HG03439 (cell line): ENCODE measurements at regions not wholly inside any gene's neighbourhood (a gene's known extent, or its start where the extent isn't known, plus 50 kb on each side); places are given as distances from the start of the nearest gene placed in this dataset.
"Not testable (repeated sequence)": the region's sequence is repeated elsewhere in the genome, so short reads cannot be mapped to it uniquely, and the experiment has no call there.

ENCODE experiments used
- ATAC-seq: cut with Tn5 transposase; IDR thresholded peaks from one replicate; pipeline ENCODE4 v1.9.1; 2021; ENCODE audit warnings: mild to moderate bottlenecking, moderate library complexity; ENCODE audit not compliant: unreplicated experiment

DNA sequence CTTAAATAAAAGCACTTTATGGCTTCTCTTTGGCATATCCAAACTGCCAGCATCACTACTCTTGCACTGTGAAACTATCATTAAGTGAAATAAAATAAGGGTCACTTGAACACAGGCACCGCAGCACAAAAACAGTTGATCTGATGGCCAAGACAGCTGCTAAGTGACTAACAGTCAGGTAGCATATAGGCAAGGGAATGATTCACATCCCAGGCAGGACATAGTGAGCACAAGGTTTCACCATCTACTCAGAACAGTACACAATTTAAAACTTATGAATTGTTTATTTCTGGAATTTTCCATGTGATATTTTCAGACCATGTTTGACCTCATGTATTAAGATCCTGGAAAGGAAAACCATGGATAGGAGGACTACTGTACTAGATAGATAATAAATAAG lies 214.2 kb downstream of the MREG start:
- ATAC-seq = no peak

DNA sequence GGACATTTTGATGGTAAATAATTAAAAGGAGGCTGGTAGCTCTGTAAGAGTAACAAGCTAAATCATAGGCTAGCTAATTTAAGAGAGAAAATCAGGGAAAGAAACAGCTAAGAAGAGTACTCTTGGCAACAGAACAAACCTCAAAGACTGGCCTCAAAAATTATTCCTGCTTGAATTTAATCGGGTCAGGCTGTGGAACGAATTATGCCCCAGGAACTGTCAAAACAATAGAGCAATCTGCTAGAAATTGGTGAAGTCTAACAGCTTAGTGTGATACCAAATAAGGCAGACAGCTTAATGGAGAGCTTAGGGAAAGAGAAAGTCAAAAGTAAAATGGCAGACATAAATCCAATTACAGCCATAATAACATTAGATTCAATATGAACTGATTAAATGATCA lies 215.7 kb downstream of the MREG start:
- no peak for ATAC-seq

DNA sequence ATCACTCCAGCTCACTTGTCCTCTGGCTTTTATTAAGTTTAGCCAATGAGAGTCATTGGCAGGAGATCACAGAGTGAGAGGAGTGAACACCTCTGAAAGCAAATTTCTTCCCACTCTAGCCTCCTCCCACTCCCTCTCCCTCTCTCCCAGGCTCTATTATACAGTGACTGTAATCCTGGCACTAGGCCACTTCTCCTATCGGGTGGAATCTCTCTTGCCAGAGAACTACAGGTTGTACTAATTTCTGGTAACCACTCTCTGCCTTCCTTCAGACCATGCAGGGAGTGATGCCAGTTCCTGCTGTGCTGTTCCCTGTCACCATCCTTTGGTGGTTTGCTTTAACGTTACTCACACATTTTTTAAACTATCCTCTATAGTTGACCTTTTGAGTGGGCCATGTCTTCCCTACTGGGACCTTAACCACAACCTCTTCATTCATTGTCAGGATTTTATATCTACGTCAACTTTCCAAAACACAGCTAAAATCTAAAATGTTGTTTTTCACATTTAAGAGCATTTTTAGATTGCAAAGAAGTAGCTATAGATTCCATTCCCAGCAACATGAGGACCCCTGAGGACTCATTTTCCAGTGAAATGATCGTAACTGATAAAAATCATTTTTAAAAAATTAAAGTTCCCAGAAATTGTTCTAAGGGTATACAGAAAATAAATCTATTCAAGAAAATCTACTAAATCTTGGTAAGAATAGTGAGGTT lies 217.1 kb downstream of the MREG start:
- no peak for ATAC-seq

DNA sequence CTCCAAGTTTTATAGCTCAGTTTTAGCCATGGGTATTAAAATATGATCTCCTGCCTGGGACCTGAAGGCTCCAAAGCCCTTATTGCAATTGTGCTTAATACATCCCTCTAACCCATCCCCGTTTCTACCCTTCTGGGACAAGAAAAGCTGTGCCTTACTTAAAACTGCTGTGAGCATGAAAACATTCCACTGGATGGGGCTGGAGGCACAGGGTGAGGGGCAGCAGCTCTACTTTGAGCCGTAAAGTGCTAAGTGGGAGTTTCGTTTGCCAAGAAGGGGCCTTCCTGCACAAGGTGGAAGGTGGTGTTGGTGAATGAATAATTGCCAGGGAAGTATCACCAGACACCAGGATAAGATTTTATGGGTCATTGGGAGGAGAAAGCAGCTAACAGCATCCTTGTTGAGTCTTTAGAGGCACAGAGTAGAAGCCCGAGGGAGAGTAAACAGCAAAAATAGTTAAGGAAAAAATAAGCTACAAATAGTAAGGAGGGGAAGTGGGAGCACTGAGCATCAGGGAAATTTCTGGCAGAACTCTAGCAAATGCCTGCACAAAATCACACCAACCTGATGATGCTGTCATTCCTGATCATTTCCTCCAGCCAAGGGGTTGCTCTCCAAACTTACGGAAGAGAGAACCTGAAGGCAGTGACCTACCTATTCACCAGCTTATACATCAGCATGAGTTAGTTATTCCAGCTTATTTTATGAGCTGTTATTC lies 218.4 kb downstream of the MREG start:
- no peak for ATAC-seq

DNA sequence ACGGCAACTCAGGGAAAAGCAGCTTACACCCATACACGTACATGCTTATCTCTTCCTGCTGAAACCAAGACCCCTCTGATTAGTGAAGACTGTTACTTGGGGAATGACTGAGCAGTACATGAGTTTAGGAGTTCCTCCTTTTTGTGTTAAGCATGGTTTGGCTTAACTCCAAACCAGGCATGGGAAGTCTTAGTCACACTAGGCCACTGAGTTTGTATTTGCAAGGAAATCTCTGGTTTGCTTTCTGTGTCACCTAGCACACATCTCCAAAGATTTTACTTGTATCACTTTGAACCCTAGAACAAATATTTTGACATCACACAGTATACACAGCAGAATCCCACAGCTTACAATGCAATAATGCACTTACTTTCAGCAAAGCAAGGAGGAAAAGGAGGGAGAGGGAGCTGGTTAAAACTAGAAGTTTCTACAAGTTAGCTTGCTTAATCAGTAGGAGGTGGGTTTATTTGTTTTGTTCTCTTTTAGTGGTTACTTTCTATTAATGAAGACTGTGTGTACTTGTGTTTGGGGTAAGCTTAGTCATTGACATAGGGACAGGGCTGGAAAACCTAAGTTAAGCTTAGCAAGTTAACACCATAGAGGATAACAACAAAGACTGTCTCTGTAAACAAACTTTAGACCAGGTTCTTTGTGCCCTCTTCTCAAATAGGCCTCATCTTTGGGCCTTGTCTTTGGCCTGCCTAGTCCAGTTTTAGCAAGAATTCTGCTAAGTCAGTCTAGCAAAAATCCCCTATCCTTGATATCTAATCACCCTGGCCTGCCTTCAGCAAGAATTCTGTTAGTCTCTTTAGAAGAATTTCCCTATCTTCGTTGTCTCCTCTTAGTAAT lies 219.4 kb downstream of the MREG start:
- no peak for ATAC-seq

DNA sequence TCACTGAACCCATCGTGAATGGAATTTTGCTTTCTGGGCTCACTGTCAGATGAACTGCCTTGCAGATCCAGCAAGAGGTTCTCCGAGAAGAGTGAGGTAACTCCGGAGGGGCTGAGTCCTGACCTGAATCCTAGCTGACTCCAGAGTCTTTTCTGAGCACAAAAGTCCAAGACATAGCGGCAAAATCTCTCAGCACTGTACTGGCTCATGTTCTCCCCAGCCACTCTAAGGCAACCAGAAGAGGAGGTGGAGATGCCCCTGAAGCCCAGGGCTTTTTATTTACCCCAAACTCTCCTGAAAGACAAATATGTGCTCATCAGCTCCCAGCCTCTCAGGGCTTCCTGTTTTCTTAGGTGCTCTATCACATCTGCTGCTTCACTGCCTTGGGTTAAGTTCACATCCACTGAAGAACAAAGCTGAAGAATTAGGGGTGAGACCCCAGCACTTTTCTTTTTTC lies 221.8 kb downstream of the MREG start:
- ATAC-seq = no peak

DNA sequence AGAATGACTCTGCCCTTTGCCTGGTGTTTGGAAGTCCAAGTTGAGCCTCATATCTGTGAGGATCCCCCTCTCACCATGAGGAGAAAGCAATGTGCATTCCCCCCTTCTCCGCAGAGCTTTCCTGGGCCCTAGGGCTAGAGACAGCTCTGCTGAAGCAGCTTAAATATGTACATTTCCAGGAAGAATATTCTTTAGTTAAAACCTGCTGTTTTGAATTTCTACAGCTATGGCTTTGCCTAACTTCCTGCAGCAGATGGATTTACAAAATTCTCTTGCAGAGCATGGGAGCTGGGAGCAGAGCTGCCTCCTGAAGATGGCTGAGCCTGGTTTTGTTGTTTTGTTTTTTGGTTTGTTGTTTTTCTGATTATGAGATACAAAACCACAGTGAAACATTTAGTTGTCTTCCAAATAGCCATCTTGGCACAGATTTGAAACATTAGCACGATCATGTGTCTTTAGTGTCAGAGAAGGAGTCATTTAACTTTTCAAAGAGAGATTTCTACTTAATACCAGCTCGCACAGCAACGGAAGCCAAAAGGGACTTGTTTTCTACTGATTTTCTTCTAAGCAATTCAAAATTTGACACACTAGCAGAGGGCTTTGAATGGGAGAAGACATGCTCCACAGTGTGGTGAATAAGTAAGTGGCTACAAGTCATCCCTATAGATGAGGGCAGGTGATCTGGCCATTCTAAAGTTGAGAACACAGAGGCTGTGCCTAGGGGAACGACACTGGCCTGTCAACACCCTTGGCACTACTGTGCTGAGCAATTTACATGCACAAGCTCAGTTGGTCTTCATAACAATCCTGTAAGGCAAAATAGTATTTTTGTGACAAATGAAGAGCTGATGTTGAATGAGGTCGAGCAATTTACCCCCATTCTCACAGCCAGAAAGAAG lies 222.6 kb downstream of the MREG start:
- ATAC-seq = no peak

DNA sequence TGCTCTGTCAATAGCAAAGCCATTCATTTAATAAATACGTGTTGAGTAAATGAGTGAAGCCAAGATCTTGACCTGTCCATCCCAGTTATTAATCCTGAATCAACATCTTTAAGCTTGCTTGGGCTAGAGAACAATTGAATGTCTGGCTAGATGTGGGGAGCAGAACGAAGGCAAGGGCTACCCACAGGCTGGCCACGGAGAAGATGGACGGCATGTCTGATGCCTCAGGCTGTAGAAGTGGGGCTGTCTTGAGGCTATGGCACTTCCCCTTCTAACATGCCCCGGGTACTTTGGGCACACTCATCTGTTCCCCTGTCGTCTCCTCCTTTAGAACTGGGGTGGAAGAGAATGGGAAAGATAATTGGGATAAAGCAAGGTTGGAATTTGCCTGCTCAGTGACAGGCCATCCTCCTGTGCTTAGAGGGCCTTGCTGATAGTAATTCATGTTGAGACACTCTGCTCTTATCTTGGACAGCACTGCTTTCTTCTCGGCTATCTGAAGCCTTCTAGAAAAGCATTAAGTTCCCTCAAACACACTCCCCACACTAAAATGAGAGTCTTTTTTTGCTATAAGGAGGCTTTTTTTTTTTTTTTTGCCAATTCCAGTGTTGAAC lies 225.7 kb downstream of the MREG start:
- ATAC-seq = no peak

DNA sequence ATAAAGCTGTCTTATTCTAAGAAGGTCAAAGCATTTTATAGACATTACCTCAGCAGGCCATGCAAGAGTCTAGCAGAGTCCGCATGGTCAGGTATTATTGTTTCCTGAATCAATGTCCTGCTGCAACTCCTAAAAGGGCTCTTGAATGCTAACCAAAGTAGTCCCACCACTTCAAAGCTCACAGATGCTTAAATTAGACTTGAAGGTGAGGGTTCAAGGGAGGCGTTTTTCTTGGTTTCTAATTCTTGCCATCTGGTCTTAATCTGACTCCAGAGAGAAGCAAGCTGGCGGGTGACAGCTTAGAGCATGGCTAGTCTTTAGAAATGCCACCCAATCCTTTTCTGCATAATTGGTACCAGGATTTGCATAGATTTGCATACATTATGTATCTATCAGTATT lies 226.3 kb downstream of the MREG start:
- ATAC-seq = no peak

DNA sequence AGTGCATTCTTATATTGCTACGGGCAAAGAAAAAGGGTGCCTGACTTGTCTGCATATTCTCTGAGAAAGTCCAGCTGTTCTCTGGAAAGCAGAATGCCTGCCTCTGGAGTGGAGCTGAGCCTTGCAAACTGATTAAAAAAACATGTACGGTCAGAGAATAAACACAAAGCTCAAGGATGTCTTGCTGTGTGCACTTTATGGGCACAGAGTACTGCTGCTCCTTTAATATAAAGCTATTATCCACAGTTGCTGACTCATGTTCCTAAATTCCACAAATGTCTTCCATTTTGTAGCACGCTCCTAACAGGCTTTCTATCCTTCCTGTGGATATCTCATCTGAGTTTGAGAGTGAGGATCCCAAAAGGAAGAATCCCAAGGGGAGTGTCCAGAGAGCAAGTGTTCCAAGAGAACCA lies 229.0 kb downstream of the MREG start:
- ATAC-seq = no peak

DNA sequence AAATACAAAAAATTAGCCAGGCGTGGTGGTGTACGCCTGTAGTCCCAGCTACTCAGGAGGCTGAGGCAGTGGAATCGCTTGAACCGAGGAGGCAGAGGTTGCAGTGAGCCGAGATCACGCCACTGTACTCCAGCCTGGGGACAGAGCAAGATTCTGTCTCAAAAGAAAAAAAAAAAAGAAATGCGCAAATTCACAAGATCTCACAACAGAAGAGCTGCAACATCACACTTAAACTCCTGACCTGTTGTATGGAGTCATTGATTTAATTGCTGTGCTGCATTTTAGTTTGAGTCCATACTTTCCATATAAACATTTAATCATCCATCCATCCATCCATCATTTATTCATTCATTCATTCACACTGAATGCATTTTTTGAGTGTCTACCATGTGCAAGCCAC lies 229.7 kb downstream of the MREG start:
- not testable (repeated sequence) for ATAC-seq

DNA sequence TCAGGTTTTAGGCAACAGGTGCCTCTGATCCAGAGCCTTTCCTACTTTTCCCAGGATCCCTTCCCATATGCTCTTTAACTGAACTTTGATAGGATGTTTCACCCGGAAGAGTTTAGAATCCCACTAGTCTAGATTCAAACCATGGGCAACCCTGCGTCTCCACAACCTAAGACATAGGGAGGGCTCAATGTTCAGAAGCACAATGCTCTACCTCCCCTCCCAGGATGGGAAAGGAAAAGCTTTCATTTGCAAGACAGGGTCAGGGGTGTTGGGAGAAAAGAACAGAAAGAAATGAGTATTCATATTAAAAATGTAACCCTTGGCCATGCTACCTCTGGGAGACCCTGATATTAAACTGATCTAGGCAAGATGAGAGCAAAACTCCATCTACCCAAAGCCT lies 230.4 kb downstream of the MREG start:
- ATAC-seq = no peak

DNA sequence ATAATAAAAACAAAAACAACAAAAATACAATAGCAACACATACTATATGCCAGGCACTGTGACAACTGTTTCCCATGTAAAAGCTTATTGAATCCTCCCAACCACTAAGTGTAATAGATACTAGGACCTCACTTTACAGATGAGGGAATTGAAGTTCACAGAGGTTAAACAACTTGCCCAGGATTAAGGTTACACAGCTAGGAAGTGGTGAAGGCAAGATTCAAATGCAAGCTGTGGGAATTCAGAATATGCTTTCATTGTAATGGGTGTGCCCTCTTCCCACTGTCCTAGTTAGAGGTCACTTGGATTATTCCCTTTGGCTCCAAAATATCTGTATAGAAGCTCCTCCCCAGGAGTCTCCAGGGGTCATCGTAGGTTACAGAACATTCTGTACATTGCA lies 231.1 kb downstream of the MREG start:
- no peak for ATAC-seq

DNA sequence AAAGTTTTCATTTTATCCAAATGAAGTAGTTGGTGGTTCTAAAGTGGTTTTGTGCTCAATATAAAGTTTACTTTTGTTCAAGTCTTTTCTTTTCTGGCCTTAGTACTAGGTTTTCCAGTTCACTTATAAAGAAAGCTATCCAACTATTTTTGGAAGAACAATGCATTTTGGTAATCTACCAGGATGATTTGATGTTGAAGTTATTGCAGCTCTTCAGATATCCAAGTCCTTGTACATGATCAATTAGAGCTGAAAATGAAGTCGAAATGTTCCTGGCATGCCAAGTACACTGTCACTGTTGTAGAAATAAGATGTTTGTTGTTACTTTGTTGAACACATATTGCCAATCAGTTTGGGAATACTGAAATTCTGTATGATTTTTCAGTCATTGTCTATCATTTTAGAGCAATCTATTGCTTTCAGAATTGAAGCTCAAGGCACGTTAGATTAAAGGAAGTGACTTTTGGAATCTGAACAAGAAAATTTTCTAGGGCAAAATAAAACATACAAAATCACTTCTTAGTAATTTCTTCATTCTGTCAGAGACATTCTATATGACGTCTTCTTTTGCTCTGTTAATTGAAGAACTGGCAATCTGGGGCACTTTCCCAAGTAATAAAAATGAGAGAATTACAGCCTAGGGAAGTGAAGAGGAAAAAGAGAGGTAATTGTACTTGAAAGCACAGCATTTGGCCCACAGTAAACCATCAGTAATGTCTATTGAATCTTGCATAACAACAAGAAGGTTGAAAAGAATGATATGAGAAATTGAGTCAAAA lies 232.3 kb downstream of the MREG start:
- no peak for ATAC-seq

DNA sequence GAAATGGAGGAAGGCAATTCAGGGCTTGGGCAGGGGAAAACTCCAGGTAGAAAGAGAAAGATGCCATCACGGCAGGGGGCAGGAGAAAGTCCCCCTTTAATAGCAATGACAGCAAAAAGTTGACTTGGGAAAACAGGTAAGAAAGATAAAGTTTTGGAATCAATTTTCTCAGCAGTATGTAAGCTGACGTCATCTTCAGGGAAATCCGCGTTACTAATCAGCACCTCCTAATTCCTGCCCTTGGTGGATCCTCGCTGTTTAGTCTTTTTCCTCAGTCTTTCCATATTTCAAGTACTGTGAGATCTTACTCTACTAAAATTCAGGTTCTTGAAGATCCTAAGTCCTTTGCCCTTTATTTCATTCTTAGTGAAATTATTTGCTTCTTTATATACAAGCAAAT lies 233.0 kb downstream of the MREG start:
- ATAC-seq = no peak

DNA sequence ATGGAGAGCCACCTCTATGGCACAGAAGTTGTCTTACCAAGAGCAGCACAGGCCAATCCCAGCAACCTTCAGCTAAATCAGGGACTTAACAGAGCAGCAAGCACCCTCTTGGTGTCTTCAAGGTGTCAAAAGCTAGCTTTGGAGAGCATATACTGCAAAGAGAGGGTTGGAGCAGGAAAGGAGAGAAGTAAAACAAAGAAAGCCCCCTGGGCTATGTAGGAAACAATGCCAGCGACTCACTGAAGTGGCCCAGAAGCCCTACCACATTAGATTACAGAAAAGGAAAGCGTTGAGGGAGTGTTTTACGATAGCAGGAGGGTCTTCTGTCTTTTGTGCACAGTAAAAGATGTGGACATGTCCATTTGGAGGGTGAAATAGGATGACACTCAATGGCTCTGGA lies 233.4 kb downstream of the MREG start:
- ATAC-seq = no peak

DNA sequence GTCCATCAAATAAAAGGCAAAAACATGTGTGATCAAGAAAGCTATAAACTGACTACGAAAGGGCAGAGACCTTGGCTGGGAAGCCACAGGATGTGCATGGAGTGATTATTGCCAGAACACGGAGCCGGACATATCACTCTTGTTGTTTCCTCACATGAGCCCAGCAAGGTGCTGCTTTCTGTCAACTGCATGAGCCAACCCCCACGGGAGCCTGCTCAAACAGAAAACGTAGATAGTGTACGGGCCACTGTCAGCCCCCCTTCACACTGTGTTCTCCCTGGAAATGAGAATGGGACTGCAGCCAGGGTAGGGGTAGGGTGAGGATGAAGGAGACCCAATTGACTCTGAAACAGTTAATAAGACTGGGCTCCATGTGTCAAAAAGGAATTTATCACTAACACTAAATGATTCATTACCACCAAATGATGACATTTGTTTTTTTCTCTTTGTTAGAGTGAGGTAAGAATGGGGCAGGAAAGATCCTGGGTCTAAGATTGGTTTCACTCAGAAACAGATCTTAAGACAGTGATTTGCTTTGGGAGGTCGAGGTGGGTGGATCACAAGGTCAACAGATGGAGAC lies 235.8 kb downstream of the MREG start:
- ATAC-seq = no peak

DNA sequence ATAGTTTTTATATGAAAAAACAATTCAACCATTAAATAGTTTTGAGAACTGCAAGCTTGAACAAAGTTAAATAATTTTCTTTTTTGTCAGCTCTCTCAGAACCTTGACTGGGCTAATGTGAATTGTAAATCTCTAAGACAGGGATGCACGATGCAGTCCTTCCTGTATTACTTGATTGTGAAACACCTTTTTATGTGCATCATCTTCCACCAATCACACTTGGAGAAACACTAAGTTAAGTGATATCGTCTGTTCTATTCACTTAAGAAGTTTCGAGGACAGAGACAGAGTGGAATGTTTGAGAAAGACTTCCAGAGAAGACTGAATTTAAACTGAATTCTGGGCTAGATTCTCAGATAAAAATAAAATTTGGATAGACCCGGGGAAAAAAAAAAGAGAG lies 238.2 kb downstream of the MREG start:
- ATAC-seq = no peak

DNA sequence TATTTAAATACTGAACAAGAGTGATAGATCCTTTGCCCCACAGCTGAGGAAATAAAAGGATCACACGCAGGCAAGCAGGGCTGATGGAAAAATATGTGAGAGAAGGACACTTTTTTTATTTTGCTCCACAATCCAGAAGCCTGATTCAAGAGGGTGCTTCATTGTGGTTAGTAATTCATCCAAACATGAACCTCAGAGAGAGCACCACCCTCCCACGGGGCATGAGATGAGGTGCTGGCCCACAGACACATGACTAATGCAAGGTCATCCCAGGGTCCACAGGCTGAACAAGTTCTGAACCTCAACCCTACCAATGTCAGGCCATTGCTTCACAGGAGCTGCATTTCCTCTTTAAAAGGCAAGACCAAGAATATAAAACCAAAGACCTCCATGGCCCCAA lies 239.6 kb downstream of the MREG start:
- ATAC-seq = no peak
